ENCODE measurements at regions not wholly inside any gene's neighbourhood (a gene's known extent, or its start where the extent isn't known, plus 50 kb on each side); places are given as distances from the start of the nearest gene placed in this dataset.

DNA sequence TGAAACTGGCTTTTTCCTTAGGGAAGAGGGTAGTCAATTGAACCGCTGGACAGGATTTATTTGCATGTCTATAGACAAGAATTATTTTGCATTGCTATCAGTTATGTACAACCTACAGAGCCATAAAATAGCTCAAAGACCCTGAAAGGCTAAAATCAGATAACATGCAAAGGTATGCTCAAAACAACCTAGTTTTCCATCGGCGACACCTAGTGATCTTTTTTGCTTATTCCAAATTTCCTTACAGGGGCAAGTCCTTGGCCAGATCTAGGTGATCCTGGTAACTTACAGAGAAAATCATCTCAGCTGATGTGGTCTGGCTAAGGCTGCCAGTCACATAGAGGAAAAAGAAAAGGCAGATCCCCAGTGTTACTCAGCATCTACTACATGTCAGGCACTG lies 141.2 kb upstream of the RPL38 start:
- DNase-seq = no peak

- no peak for DNase-seq
These were observed 140.0 kb upstream of the RPL38 start for GRCh38 chr17:74063439-74063838.

- DNase-seq = no peak
These were observed 133.1 kb upstream of the RPL38 start for GRCh38 chr17:74070374-74070773.

GRCh38 chr17:74070998-74071679 lies 132.3 kb upstream of the RPL38 start:
- no peak for DNase-seq

- DNase-seq = no peak
These were observed 131.1 kb upstream of the RPL38 start for GRCh38 chr17:74072340-74072739.

GRCh38 chr17:74076446-74076845 lies 127.0 kb upstream of the RPL38 start:
- no peak for DNase-seq

- DNase-seq = no peak
These were observed 126.2 kb upstream of the RPL38 start for GRCh38 chr17:74077231-74077630.

DNA sequence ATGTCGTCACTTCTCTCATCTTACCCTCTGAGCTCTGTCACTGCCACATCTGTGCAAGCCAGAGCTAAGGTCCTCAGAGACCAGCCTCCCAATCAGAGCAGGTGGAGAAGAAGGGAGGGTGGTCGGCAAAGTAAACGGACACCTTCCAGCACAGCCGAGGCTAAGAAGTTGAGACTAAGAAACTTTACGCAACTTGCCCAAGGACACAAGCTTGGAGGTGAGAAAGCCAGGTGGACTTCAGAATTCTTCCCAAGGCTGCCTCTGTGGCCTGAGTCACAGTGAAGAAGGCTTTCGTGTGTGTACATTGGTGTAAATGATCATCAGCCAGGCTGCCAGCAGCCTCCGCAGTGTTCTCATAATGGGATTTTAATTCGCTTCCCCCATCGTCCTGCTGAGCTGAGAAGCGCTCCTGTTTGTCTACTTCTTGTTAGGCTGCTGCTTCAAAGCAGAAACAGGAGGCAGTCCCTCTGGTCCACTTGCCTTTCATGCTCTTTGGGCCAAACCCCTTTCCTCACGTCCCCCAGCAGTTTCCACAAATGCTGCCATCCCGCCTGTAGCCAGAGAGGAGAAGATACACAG lies 125.0 kb upstream of the RPL38 start:
- no peak for DNase-seq

DNA sequence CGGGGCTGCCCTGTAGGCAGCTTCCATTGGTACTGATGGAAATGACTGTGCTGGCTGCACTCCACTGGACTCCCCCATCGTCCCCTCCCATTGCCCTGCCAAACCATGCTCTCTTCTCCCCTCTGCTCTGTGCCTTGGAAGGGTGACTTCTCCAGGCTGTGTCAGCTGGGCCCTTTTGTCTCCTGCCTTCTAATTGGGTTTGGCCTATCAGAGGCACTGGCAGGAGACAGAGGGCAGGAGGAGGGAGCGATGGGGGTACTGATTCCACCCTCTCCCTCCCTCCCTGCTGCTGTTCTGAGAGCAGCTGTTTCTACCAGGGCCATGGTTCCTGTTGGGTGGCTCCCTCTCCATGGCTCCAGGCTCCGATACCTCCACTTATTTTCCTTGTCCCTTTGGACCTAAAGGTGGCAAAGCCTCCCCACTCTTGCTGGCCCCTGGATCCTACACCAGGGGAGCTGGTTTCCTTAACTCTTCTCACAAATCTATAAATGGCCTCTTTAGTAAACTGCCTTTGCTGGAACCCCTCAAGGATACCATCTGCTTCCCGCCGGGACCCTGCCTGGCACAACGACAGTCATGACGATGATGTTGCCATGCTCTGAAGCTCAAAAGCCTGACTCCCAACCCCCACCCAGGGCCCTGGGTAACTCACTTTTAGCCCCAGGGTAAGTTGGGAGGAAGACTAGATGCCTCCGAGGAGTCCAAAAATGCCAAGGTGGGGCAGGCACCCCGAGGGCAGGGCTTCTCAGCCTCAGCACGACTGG lies 123.8 kb upstream of the RPL38 start:
- DNase-seq = no peak

- DNase-seq = no peak
These were observed 122.6 kb upstream of the RPL38 start for GRCh38 chr17:74080656-74081582.

- no peak for DNase-seq
These were observed 120.6 kb upstream of the RPL38 start for GRCh38 chr17:74082886-74083285.

GRCh38 chr17:74083321-74083720 lies 120.2 kb upstream of the RPL38 start:
- no peak for DNase-seq

GRCh38 chr17:74085434-74085833 lies 118.0 kb upstream of the RPL38 start:
- DNase-seq = no peak

DNA sequence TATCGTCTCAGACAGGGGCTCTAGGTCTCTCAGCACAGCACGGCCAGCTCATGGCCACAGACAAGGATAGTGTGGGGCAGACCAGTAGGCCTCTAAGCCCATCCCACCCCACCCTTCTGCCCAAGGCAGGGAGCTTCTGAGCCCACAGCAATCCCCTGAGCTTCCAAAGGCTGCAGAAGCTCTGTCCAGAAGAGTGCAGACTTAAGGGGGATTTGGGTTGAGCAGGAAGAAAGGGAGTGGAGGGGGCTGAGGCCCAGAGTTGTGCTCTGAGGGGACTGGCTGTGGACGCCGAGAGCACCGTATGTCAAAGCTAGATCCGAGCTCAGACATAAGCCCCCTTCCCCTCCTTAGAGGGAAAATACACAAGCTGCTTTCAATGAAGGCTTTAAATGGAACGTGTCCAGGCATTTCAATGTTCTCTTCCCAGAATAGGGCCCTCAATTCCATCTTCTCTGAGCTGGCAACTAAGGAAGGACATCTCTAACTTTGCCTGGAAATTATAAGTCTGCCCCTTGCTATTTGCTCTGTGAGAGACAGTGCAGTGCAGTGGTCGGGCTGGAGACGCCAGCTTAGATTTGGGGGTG lies 116.4 kb upstream of the RPL38 start:
- no peak for DNase-seq

GRCh38 chr17:74088285-74088933 lies 115.1 kb upstream of the RPL38 start:
- DNase-seq = no peak

GRCh38 chr17:74088934-74089329 lies 114.5 kb upstream of the RPL38 start:
- DNase-seq = no peak

DNA sequence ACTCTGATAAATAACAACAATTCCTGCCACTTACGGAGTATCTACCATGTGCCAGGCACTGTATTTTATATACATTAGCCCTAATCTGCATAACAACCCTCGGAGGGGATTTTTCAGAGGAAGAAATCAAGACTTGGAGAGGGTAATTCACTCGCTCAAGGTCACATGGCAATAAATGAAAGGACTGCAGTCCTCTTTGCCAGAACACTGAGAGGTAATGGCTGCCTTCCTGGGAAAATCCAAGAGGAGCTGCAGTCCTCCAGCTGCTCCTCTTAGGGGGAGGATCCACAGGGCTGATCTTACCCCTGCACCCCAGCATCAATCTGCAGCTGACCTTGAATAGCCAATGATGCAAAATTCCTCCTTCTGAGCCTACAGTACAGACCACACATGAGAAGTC lies 114.1 kb upstream of the RPL38 start:
- no peak for DNase-seq

DNA sequence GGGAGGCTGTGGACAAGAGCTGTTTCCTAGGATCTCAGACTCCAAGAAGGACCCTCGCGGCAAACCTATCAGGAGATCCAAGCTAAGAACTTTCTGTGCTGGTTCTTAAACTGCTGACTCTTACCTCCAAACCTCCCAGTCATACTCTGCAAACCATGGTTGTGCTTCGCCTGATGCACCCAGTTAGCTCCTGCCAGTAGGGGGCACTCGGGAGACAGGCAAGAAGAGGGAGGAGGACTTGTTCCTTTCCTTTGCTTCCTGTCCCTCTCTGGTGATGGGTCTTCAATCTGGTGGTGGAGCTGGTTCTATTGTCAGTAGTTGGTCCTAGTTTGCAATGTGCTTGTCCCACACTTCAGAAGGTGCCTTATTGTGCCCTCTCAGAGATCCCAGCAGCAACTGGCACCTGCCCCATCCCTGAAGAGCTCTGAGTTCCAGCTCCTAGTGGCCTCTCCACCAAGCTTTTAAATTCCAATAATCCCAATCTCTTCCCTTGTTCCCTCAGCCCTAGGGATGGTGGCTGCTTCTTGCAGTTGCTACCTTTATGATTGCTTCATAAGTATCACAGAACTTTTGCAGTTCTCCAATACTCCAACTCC lies 113.5 kb upstream of the RPL38 start:
- no peak for DNase-seq

DNA sequence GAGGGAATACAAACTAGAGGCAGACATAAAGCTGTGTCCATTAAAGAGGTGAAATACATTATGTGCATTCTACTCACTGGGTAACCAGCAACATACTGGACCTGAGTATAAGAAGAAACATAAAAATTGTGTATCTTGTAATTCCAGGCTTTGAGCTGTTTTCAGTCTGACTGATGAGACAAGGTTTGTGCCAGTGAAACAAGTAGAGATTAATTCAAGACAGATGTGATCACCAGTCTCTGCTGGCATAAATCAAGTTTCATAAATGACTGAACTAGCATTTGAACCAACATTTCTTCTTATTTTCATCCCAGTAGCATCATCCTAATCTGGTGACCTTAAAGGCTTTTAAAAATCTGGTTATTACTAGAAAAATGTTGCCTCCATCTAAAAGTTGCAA lies 108.8 kb upstream of the RPL38 start:
- DNase-seq = no peak

DNA sequence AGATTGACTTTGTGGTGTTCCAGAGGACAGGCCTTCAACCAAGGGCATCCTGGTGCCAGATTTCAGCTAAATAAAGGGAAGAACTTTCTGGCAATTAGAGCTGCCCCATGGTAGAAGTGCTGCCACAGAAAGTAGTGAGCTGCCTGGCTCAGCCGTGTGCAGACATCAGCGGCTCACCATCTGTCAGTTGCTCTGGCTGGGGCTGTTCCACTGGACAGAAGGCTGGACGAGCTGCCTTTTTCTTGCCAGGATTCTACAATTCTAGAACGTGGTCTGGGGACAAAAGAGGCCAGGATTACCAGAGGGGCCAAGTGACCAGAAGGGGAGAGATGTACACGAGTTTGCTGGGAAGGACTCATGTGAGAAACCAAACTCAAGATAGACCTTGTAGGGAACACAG lies 107.0 kb upstream of the RPL38 start:
- DNase-seq = no peak

DNA sequence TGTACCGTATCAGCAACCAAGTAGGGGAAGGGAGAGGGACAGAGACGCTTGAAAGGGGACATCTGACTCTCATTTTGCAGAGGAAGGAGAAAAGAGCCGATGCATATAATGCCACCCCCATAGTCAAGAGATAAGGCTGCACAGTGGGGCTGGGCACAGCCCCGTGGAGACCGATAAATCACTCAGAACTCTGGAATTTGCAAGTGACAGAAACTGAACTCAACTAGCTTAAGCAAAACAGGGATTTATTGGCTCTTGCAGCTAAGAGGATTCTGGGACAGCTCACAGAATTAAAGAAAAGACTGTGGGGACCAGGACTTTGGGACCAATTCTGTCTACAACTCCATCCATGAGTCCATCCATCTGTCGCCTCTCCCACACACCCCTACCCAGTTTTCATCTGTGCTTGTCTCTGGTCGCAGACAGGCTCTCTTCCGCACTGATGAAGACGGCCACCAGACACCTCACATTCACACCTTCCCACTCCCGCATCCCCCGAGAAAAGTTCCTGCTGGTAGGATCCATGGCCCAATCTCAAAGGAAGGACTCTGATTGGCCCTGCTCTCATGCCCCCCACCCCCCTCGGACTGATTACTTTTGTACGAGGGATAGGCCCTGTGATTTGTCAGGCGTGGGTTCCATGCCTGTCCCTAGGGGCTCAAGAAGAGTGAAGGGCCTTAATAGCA lies 105.9 kb upstream of the RPL38 start:
- DNase-seq = no peak
